22Rv1 (cell line): ENCODE measurements at regions not wholly inside any gene's neighbourhood (a gene's known extent, or its start where the extent isn't known, plus 50 kb on each side); places are given as distances from the start of the nearest gene placed in this dataset.

Source experiments
- H3K27ac ChIP-seq: fragments of 450-650 bp; 2 replicates; pipeline ENCODE4 v1.5.1; 2017
- CTCF ChIP-seq: fragments of 450-650 bp; IDR thresholded peaks from 2 replicates; pipeline ENCODE4 v1.5.1; 2017; ENCODE audit warnings: mild to moderate bottlenecking
- ZFX ChIP-seq: fragments of 450-650 bp; IDR thresholded peaks from 2 replicates; pipeline ENCODE4 v1.6.1; 2017; ENCODE audit warnings: antibody characterized with exemption, borderline replicate concordance

DNA sequence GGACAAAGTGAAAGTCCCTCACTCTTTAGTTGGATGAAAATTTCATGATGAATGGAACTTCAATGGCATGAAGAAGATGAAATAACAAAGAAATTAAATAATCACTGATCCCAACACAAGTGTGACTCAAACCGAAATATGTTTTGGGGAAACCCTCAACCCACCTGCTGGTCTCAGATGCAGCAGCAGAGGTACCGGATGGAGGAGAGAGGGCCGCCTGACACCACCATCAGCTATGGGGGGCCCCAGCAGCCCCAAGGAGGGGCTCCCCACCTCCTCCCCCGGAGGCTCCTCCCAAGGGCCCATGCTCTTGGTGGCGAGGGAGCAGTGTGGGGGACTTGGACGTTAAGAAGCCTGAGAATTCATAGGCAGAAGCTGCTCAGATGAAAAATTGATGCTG, 137.2 kb upstream of the ADARB2 start:
- H3K27ac ChIP-seq = no peak overlapping the region
- TF ChIP-seq ZFX (no peak), CTCF (no peak)

DNA sequence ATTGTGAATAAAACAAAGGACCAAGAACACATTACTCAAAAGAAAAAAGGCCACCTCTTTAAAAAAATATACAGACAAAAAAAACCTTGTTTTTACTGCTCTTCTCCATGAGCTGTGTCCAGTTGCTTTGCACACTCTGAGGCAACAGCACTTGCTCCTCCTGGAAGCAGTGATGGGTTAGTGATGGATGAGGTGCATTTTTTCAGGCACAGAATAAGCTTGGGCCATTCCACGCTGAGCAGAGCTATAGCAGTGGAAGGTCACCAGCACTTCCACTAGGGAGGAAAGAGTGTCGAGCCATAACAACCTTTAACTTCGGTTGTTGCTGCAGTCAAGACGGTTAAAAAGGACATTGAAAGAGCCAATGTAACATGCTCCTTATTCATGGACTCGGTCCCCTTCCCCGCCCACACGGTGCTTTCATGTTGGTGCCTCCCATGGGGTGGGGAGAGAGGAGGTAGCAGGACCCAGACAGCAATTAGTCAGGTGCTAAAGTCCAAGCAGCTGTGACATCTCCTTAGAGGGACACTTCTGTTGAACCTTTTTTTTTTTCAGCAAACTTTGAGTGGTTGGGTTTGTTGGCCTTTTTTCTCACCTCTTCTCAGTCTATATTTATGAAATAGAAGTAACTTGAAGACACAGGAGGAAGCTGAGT, 136.5 kb upstream of the ADARB2 start:
- H3K27ac ChIP-seq = no peak overlapping the region
- no peak for TF ChIP-seq ZFX
- no peak for TF ChIP-seq CTCF

GRCh38 chr10:1872151-1872726, 134.9 kb upstream of the ADARB2 start:
- TF ChIP-seq CTCF (no peak), ZFX (no peak)
- H3K27ac ChIP-seq = no peak overlapping the region

DNA sequence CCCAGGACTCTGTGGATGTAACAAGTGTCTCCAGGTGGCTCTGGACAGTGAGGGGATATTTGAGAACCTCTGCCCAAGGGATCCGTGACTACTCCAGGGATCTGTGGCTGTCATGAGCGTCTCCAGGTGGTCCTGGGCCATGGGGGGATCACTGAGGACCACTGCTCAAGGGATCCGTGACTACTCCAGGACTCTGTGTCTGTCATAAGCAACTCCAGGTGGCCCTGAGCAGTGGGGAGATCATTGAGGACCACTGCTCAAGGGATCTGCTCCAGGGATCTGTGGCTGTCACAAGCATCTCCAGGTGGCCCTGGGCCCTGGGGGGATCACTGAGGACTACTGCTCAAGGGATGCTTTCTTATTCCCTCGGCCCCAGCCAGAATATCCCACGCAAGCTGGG, 133.2 kb upstream of the ADARB2 start:
- TF ChIP-seq CTCF = no peak
- H3K27ac ChIP-seq = no peak overlapping the region

DNA sequence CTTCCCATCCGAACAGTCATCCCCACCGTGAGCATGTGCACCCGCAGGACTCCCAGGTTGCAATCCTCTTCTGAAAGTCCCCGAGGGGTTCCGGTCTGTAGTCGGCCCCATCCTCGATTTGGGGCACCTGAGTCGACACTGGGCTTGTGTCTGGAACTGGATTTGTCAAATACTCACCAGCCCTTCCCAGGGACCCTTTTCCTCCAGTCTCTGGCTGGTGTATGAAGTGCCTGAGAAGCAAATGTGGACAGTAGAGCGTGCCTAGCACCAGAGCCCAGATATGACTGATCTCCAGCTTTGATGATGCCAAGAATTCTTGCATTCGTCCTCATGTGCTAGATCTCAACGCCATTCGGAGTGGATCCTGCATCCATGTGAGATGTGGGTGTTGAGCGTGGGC, 132.5 kb upstream of the ADARB2 start:
- TF ChIP-seq ZFX (no peak), CTCF (no peak)
- no peak overlapping the region for H3K27ac ChIP-seq

- TF ChIP-seq ZFX (no peak), CTCF (no peak)
- no peak overlapping the region for H3K27ac ChIP-seq
Measured at GRCh38 chr10:1860351-1860750, 123.0 kb upstream of the ADARB2 start.

GRCh38 chr10:1858547-1858946, 121.2 kb upstream of the ADARB2 start:
- TF ChIP-seq CTCF (no peak), ZFX (no peak)
- H3K27ac ChIP-seq = no peak overlapping the region
